ENCODE measurements at regions not wholly inside any gene's neighbourhood (a gene's known extent, or its start where the extent isn't known, plus 50 kb on each side); places are given as distances from the start of the nearest gene placed in this dataset.

DNA sequence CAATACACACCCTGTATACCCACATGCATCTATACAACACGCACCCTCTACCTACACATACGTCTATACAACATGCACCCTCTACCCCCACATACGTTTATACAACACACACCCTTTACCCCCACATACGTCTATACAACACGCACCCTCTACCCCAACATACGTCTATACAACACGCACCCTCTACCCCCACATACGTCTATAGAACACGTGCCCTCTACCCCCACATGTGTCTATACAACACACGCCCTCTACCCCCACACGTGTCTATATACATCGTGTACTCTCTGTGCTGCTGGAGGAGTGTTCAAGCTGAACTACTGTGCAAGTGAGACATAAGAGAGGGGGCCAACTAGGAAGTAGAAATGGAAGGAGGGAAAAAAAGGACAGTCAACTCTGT, 621.7 kb upstream of the HS6ST1 start:
- ATAC-seq (no peak), FAIRE-seq (no peak), DNase-seq (no peak)
- H3K27ac ChIP-seq = no peak overlapping the region
- H3K4me1 ChIP-seq = peaks cover 6 to 8% (median 7%) of the 10 kb centered on the region in 3 donors
- H3K27me3 ChIP-seq = no peaks in the 10 kb centered on the region
- no peaks in the 10 kb centered on the region for H3K36me3 ChIP-seq
- no peaks in the 10 kb centered on the region for H3K9me3 ChIP-seq
- no peak overlapping the region for H3K4me3 ChIP-seq
- TF ChIP-seq, protein P1, sequence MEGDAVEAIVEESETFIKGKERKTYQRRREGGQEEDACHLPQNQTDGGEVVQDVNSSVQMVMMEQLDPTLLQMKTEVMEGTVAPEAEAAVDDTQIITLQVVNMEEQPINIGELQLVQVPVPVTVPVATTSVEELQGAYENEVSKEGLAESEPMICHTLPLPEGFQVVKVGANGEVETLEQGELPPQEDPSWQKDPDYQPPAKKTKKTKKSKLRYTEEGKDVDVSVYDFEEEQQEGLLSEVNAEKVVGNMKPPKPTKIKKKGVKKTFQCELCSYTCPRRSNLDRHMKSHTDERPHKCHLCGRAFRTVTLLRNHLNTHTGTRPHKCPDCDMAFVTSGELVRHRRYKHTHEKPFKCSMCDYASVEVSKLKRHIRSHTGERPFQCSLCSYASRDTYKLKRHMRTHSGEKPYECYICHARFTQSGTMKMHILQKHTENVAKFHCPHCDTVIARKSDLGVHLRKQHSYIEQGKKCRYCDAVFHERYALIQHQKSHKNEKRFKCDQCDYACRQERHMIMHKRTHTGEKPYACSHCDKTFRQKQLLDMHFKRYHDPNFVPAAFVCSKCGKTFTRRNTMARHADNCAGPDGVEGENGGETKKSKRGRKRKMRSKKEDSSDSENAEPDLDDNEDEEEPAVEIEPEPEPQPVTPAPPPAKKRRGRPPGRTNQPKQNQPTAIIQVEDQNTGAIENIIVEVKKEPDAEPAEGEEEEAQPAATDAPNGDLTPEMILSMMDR (IDR thresholded peaks at IDR 0.05) = no peak
- 94 to 97% methylated on average over 12 of the region's 12 CpGs for WGBS, 2 donors
- intact Hi-C loops (cut with DNase I) = no loop called here

DNA sequence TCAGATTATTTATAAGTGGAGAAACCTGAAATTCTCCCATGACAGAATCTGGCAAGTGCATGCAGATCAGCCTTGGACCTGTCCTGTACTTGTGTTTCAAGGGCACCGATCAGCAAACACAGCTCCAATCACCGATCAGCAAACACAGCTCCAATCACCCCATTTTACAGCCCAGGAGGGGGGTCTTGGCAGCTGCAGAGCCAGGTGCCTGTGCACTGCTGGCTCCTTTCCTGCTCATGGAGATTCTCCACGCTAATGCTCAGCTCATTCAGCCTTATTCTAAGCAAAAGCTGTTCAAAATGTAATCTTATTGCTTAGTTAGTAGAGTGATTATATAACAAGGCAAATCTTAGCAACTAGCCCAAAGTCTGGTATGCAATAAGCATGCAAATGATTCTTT, 623.1 kb upstream of the HS6ST1 start:
- intact Hi-C loops (cut with DNase I) = no loop called here
- Histone ChIP-seq H3K4me3 (no peak overlapping the region), H3K27ac (peak overlapping the region in 3 of 4 donors; percentile 43 to 70 (median 68)), H3K36me3 (no peaks in the 10 kb centered on the region), H3K9me3 (no peaks in the 10 kb centered on the region), H3K4me1 (peaks cover 6 to 8% (median 7%) of the 10 kb centered on the region in 3 donors), H3K27me3 (no peaks in the 10 kb centered on the region)
- 10 to 11% methylated on average over 3 of the region's 3 CpGs for WGBS, 2 donors
- DNase-seq (peak in 4 of 6 donors; percentile 71 to 86 (median 77)), FAIRE-seq (no peak), ATAC-seq (peak; percentile 92 to 95 (median 94))
- TF ChIP-seq, protein P1 (IDR thresholded peaks at IDR 0.05) = no peak

DNA sequence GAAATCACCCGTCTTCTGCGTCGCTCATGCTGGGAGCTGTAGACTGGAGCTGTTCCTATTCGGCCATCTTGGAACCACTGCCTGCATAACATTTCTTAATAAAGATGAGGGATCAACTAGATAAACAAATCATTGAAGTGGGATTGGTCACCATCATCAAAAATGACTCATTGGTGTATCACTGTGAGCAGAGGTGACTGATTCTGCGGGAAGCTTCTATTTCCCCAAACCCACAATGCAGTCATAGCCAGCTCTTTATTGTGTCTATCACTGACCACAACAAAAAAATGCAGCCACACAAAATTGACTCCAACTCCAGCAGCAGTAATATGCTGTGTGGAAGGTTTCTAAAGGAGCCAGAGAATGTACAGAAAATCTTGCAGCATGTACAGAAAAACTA, 630.7 kb upstream of the HS6ST1 start:
- Histone ChIP-seq H3K36me3 (no peaks in the 10 kb centered on the region), H3K27ac (no peak overlapping the region), H3K9me3 (no peaks in the 10 kb centered on the region), H3K4me3 (no peak overlapping the region), H3K4me1 (no peaks in the 10 kb centered on the region), H3K27me3 (no peaks in the 10 kb centered on the region)
- DNase-seq = no peak
- TF ChIP-seq, protein P1 (IDR thresholded peaks at IDR 0.05) = no peak
- no peak for ATAC-seq
- WGBS, 2 donors = 93 to 97% methylated on average over 5 of the region's 5 CpGs
- no peak for FAIRE-seq
- intact Hi-C loops (cut with DNase I) = no loop called here

DNA sequence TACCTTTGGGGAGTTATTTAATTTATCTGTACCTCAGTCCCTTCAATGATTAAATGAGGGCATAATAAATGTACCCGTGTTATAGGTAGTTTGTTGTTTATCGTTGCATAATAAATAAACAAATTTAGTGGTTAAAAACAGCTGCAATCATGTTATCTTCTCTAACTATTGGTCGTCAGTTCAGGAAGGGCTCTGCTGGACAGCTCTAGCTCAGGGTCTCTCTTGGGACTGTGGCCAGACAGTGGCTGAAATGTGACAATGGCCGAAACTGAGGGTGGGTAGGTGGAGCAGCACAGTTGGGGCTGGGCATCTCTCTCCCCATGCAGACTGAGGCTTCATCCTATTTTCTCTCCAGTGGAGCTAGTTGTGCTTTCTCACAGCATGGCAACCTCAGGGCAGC, 632.1 kb upstream of the HS6ST1 start:
- DNase-seq (no peak), FAIRE-seq (no peak), ATAC-seq (no peak)
- Histone ChIP-seq H3K27me3 (no peaks in the 10 kb centered on the region), H3K4me1 (no peaks in the 10 kb centered on the region), H3K27ac (no peak overlapping the region), H3K36me3 (no peaks in the 10 kb centered on the region), H3K9me3 (no peaks in the 10 kb centered on the region), H3K4me3 (no peak overlapping the region)
- TF ChIP-seq, protein P1 (IDR thresholded peaks at IDR 0.05) = no peak
- 74 to 77% methylated on average over 4 of the region's 4 CpGs for WGBS, 2 donors
- intact Hi-C loops (cut with DNase I) = no loop called here

DNA sequence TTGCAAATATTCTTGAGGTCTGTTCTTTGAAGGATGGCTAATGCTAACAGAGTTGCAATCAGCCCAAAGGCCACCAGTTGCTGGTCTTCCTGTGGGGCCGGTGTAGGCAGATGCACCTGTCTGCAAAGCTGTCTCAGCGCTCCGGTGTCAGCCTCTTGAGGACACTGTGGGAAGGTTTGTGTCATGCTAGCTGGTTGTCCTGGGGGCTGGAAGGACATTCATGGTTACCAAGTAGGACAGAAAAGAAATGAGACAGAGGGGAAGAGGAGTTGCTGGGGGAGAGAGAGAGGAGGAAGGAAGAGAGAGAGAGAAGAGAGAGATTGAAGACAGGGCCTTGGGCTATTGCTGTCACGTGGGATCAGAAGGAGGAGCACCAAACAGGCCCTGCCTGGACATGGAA, 639.6 kb upstream of the HS6ST1 start:
- H3K9me3 ChIP-seq = no peaks in the 10 kb centered on the region
- no peak for FAIRE-seq
- H3K4me3 ChIP-seq = no peak overlapping the region
- H3K4me1 ChIP-seq = no peaks in the 10 kb centered on the region
- TF ChIP-seq, protein P1 (IDR thresholded peaks at IDR 0.05) = no peak
- ATAC-seq = no peak
- no peaks in the 10 kb centered on the region for H3K27me3 ChIP-seq
- H3K36me3 ChIP-seq = no peaks in the 10 kb centered on the region
- intact Hi-C loops (cut with DNase I) = no loop called here
- DNase-seq = no peak
- 92 to 94% methylated on average over 4 of the region's 4 CpGs for WGBS, 2 donors
- H3K27ac ChIP-seq = no peak overlapping the region

Measured in pancreas (tissue), 10 donors.